GM21576 (cell line): ENCODE measurements at regions not wholly inside any gene's neighbourhood (a gene's known extent, or its start where the extent isn't known, plus 50 kb on each side); places are given as distances from the start of the nearest gene placed in this dataset.

Experiments
- ATAC-seq: cut with Tn5 transposase; IDR thresholded peaks from one replicate; pipeline ENCODE4 v1.9.1; 2021; ENCODE audit warnings: mild to moderate bottlenecking, moderate library complexity; ENCODE audit not compliant: unreplicated experiment

DNA sequence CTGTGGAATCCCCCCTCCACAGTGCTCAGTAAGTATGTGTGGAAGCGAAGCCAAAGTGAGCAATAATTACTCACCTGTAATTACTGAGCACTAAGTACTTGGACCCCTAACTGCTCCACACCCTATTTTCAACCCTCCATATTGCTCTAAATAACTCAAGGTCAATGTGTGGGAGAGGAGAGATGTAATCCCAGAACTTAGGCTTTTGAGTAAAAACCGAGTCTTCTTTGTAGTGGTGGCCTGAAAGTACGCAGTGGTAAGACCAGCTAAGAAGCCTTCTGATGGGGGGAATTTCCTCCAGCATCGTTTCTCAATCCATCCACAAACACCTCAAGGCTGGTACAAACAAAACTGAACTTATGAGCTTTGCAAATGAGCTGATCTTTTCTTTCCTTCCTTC is 551.6 kb downstream of the ZEB2 start:
- no peak for ATAC-seq

DNA sequence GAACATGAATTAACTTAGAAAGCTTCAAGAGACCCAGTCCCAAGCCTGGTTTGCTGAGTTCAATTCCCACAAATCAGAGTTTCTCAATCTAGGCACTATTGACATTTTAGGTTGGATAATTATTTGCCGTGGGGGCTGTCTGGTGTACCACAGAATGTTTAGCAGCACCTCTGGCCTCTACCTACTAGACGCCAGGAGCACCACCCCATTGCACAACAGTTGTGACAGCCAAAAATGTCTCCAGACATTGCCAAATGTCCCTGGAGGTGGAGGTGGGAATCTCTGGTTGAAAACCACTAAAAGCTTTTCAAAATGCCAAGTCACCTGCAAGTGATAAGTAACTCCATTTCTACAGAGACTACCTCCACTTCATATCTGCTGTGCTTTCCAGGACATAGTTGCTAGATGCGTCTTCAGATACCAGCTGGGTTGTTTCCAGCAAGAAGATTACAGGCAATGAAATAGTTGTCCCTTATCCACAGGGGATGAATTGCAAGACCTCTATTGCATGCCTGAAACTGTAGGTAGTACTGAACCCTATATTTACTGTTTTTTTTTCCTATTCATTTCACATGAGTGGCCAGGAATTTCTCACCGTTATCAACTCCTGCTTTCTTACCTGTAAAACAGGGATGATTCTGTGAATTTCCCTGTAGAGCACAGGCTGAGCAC is 554.3 kb downstream of the ZEB2 start:
- no peak for ATAC-seq

GRCh38 chr2:143964891-143965290 is 555.0 kb downstream of the ZEB2 start:
- ATAC-seq: no peak

DNA sequence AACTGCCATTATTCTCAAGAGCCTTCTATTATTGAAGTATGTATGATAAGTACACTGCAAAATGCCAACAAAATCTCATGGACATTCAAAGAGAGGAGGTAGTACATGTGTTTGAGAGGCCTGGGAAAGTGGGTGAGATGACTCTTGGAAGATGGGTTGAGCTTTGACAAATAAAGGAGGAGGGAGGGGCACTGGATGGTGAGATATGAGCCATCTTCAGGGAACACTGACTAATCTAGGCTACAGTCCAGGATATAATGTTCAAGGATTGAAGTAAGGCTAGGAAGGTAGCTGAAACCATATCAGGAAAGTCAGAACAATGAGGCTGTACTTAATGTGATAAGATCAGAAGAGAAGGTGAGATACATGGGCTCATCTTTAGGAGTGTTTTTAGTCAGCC is 559.7 kb downstream of the ZEB2 start:
- ATAC-seq: no peak

- ATAC-seq: no peak
Measured at GRCh38 chr2:143957321-143957720, 562.6 kb downstream of the ZEB2 start.

GRCh38 chr2:143955401-143956065 is 564.4 kb downstream of the ZEB2 start:
- no peak for ATAC-seq

DNA sequence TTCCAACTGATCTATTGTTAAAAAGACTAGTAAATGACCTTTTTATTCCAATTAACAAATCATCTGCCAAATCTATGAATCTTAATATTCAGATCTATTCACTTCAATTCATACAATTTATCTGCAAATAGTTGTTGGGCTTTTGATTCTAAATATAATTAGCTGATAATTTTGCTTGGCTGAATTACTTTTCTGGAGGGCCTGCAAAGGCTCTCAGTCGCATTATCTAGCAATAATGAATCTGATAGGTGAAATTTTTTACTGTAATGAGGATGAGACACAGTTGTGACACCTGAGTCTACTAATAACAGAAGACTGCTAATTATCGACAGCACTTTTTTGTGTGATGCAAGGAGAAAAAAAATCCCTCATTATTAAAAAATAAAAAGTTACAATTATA is 565.1 kb downstream of the ZEB2 start:
- no peak for ATAC-seq

GRCh38 chr2:143954186-143954585 is 565.7 kb downstream of the ZEB2 start:
- ATAC-seq: no peak

- ATAC-seq: no peak
Measured at GRCh38 chr2:143953451-143954030, 566.4 kb downstream of the ZEB2 start.

GRCh38 chr2:143952536-143952935 is 567.4 kb downstream of the ZEB2 start:
- ATAC-seq: no peak

DNA sequence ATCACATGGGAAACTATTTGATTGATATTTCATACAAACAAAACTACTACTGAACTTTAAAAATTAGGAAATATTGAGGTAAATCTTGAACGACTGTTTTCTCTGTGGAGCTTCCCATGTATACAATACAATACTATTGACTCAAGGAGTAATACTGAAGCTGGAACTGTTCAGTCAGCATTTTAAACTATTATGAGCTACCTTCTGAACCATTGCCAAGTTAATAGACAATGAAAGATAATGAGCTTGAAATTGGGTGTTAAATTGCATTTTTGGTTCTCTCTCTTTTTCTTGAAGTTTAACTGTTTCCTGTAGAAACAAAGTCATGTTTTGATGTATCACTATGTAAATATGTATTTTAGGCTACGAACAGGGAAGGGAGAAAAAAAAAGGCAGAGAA is 569.2 kb downstream of the ZEB2 start:
- no peak for ATAC-seq

- ATAC-seq: peak; percentile 63
Measured at GRCh38 chr2:143949121-143949848, 570.6 kb downstream of the ZEB2 start.

- no peak for ATAC-seq
Measured at GRCh38 chr2:143948710-143949109, 571.2 kb downstream of the ZEB2 start.

- no peak for ATAC-seq
Measured at GRCh38 chr2:143946436-143947391, 573.2 kb downstream of the ZEB2 start.

GRCh38 chr2:143942486-143942885 is 577.4 kb downstream of the ZEB2 start:
- ATAC-seq: no peak

- ATAC-seq: no peak
Measured at GRCh38 chr2:143940720-143941119, 579.2 kb downstream of the ZEB2 start.

DNA sequence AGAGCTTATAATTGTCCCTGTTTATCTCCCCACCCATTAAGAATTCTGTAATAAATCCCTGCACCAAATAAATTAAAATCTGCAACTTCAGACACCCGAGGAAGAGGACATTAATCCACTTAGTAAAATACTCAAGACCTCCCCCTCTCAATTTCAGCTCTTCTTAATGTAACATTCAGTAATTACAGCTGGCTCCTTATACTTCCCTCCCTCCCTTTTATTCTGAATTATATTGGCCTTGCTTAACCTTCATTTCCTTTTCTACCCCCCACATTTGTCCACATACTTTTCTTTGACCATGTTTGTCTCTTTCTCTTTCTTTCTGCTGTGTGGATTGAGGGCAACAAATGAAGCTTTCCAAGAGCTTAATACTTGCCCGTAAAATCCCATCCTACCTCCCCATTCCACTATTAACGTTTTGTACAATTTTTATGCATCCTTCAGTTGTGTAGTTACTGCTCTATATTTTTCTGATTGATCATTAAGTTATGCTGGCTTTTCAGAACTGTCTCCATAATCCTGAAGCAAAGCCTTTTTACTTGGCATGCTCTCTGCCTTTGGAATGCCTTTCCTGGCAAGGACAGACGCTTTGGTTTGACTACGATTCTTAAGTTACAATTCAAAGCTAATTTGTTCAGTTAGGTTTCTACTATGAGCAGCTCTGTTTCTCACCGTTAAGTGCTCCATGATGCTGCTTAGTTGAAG is 580.1 kb downstream of the ZEB2 start:
- no peak for ATAC-seq

GRCh38 chr2:143937723-143938350 is 582.1 kb downstream of the ZEB2 start:
- no peak for ATAC-seq
